Endothelial cell of umbilical vein (primary cell): ENCODE measurements at regions not wholly inside any gene's neighbourhood (a gene's known extent, or its start where the extent isn't known, plus 50 kb on each side); places are given as distances from the start of the nearest gene placed in this dataset.

Experiments
- BruUV-seq: library from RNA; stranded (reverse); fragments of 400-500 nt; replicated peaks from 2 replicates; lab custom pipeline; 2021; lab: Mats Ljungman, UMichigan
- CTCF ChIA-PET: fragments of 300-600, 350-600 bp; sonication (Branson Sonifier 250); formaldehyde crosslinking; loops from one replicate; lab custom pipeline; 2021; ENCODE audit warnings: antibody characterized with exemption, inconsistent platforms; lab: Charles Lee
- POLR2A ChIA-PET: fragments of 300-600, 350-600 bp; sonication (Branson Sonifier 250); formaldehyde crosslinking; loops from one replicate; lab custom pipeline; 2021; ENCODE audit warnings: antibody characterized with exemption, inconsistent platforms; lab: Charles Lee
- DNase-seq: peaks from one replicate; pipeline ENCODE4 v3.0.0-alpha.2; 2011; ENCODE audit warnings: low read depth, low spot score
- FAIRE-seq: peaks from 2 replicates; lab custom pipeline; 2011; peaks lifted over from hg19 to GRCh38; lab: Jason Lieb, UNC
- H2AFZ ChIP-seq: 2 replicates; pipeline ENCODE4 v1.6.0; 2012; ENCODE audit warnings: low read depth, low read length, control low read depth, inconsistent platforms
- H3K27ac ChIP-seq: 2 replicates; pipeline ENCODE4 v1.5.1; 2011; ENCODE audit warnings: low read depth, mild to moderate bottlenecking, control low read depth, low read length, moderate library complexity; ENCODE audit not compliant: insufficient read depth
- H3K27me3 ChIP-seq, 2 experiments: 2 replicates each; pipeline versions ENCODE4 v1.6.0 to v1.6.1; 2011; ENCODE audit warnings: low read length in 2 of 2, mixed read lengths in 1 of 2; ENCODE audit not compliant: control insufficient read depth in 2 of 2, insufficient read depth in 2 of 2
- H3K36me3 ChIP-seq, 2 experiments: 2 replicates in 1 of 2; 3 replicates in 1 of 2; pipeline ENCODE4 v1.5.1; 2011; ENCODE audit warnings: low read length in 2 of 2, mild to moderate bottlenecking in 1 of 2, moderate library complexity in 1 of 2; ENCODE audit not compliant: control insufficient read depth in 2 of 2, insufficient read depth in 2 of 2; ENCODE audit errors: extremely low read depth in 1 of 2
- H3K4me1 ChIP-seq: 3 replicates; pipeline ENCODE4 v1.5.1; 2011; ENCODE audit warnings: mild to moderate bottlenecking, low read length; ENCODE audit not compliant: control insufficient read depth, insufficient read depth; ENCODE audit errors: extremely low read depth
- H3K4me2 ChIP-seq: 2 replicates; pipeline ENCODE4 v1.6.1; 2011; ENCODE audit warnings: low read length, control low read depth, mixed read lengths; ENCODE audit not compliant: insufficient read depth
- H3K4me3 ChIP-seq, 3 experiments: fragments of 200-600 bp in 1 of 3; sonication (generic), shearing (Covaris generic) in 1 of 3; replicated peaks in 1 of 3; 2 replicates each; pipeline ENCODE4 v1.5.1; 2011 to 2016; ENCODE audit warnings: control low read depth in 3 of 3, low read length in 3 of 3, mild to moderate bottlenecking in 2 of 3, inconsistent platforms in 1 of 3, low read depth in 1 of 3, moderate library complexity in 1 of 3; ENCODE audit not compliant: insufficient read depth in 1 of 3
- H3K79me2 ChIP-seq: 2 replicates; pipeline ENCODE4 v1.6.0; 2012; ENCODE audit warnings: low read length, inconsistent platforms; ENCODE audit not compliant: control insufficient read depth, insufficient read depth
- H3K9ac ChIP-seq: replicated peaks from 2 replicates; pipeline ENCODE3; 2011; ENCODE audit warnings: low read length, control low read depth; ENCODE audit not compliant: insufficient read depth; ENCODE audit errors: extremely low read depth
- H3K9me1 ChIP-seq: replicated peaks from 3 replicates; pipeline ENCODE4 v1.6.0; 2011; ENCODE audit warnings: mild to moderate bottlenecking, low read length; ENCODE audit not compliant: control insufficient read depth, insufficient read depth; ENCODE audit errors: extremely low read depth
- H3K9me3 ChIP-seq: replicated peaks from 2 replicates; pipeline ENCODE4 v1.5.1; 2012; ENCODE audit warnings: low read length, inconsistent platforms; ENCODE audit not compliant: control insufficient read depth, insufficient read depth
- H4K20me1 ChIP-seq: replicated peaks from 2 replicates; pipeline ENCODE3; 2011; ENCODE audit warnings: mild to moderate bottlenecking, low read length; ENCODE audit not compliant: control insufficient read depth, insufficient read depth; ENCODE audit errors: extremely low read depth
- CTCF ChIP-seq, 2 donors: IDR thresholded peaks; 1 replicate in 1 of 2; 2 replicates in 1 of 2; pipeline ENCODE4 v1.5.1; 2011; ENCODE audit warnings: low read length in 2 of 2, mild to moderate bottlenecking in 2 of 2, moderate library complexity in 2 of 2, control low read depth in 1 of 2, inconsistent platforms in 1 of 2, low read depth in 1 of 2; ENCODE audit not compliant: insufficient read depth in 1 of 2; ENCODE audit errors: extremely low read depth in 1 of 2
- EZH2 ChIP-seq: IDR thresholded peaks from 2 replicates; pipeline ENCODE4 v1.6.1; 2012; ENCODE audit warnings: borderline replicate concordance, low read depth, mild to moderate bottlenecking, moderate library complexity, low read length, inconsistent platforms; ENCODE audit not compliant: severe bottlenecking
- FOS ChIP-seq: IDR thresholded peaks from 2 replicates; pipeline ENCODE4 v1.6.1; 2011; ENCODE audit warnings: mild to moderate bottlenecking, low read length, moderate library complexity, borderline replicate concordance; ENCODE audit not compliant: insufficient read depth
- GATA2 ChIP-seq: IDR thresholded peaks from 2 replicates; pipeline ENCODE4 v1.7.0; 2011; ENCODE audit warnings: low read depth, mild to moderate bottlenecking, moderate library complexity, mixed read lengths, low read length; ENCODE audit not compliant: insufficient read length, insufficient read depth
- JUN ChIP-seq: IDR thresholded peaks from 2 replicates; pipeline ENCODE4 v1.6.1; 2011; ENCODE audit warnings: borderline replicate concordance, low read depth; ENCODE audit not compliant: insufficient read length, insufficient read depth
- MAX ChIP-seq: IDR thresholded peaks from 2 replicates; pipeline ENCODE4 v1.6.1; 2011; ENCODE audit not compliant: insufficient read depth, insufficient read length
- MYC ChIP-seq: IDR thresholded peaks from one replicate; pipeline ENCODE4 v1.6.1; 2011; ENCODE audit warnings: mild to moderate bottlenecking, low read depth, low read length
- POLR2A ChIP-seq: IDR thresholded peaks from 2 replicates; pipeline ENCODE4 v1.6.1; 2012; ENCODE audit warnings: low read depth, mild to moderate bottlenecking, control low read depth, low read length
- POLR2AphosphoS5 ChIP-seq: IDR thresholded peaks from 2 replicates; pipeline ENCODE4 v1.6.1; 2012; ENCODE audit warnings: low read depth, mild to moderate bottlenecking, control low read depth, low read length, moderate library complexity; ENCODE audit not compliant: insufficient read depth
- dilution Hi-C: fragments of 300-500 bp; cut with MboI; formaldehyde crosslinking; loops from one replicate; pipeline ENCODE4 v1.15.0; 2019; ENCODE audit warnings: low sequenced_read_pairs; ENCODE audit not compliant: extremely low pct_ligation_motif_present
- intact Hi-C: fragments of 100-400 bp; cut with micrococcal nuclease; formaldehyde crosslinking; loops from one replicate; pipeline ENCODE4 v1.10.0; 2022

DNA sequence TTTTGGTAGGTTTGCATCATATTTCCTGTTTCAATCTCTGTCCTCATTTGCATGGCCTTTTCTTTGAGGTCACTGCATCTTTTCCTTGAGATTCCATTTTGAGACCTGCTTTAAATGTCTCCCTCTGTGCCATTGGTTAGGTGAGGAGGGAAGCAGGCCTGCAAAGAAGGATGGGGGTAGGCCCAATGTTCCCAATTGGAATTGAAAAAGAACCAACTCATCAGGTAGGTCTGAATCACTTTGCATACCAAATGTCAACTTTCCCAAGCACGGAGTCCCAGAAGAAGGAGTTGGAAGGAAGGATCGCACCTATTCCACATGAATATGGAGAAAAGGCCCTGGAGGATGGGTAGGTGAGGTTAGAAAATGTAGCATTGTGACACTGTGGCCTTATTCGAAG lies 318.5 kb downstream of the BLID start:
- H3K4me1 ChIP-seq = no peaks in the 10 kb centered on the region
- intact Hi-C loops = loop anchor here (5.0 kb wide), 1 partner anchor 50 kb away; no protein-coding TSS in a partner anchor
- no peaks in the 10 kb centered on the region for H3K9me1 ChIP-seq
- no peak overlapping the region for H3K27ac ChIP-seq
- no peaks in the 10 kb centered on the region for H3K36me3 ChIP-seq
- H3K4me3 ChIP-seq = no peak overlapping the region
- H2AFZ ChIP-seq = no peak overlapping the region
- no peak overlapping the region for H3K4me2 ChIP-seq
- no peak for FAIRE-seq
- H4K20me1 ChIP-seq = no peaks in the 10 kb centered on the region
- peaks cover under 1 to 13% of the 10 kb centered on the region in 2 experiments for H3K27me3 ChIP-seq
- no peak for TF ChIP-seq CTCF (IDR thresholded peaks at IDR 0.05; ENCODE audit: extremely low read depth in 1 of 2, insufficient read depth in 1 of 2, low read depth in 1 of 2, low read length in 2 of 2)
- TF ChIP-seq POLR2A = no peak
- no peak for TF ChIP-seq POLR2AphosphoS5
- TF ChIP-seq FOS = no peak
- ChIA-PET POLR2A (no interaction called here), CTCF (no interaction called here)
- H3K9me3 ChIP-seq = no peaks in the 10 kb centered on the region
- no peaks in the 10 kb centered on the region for H3K79me2 ChIP-seq
- no peak overlapping the region for H3K9ac ChIP-seq
- dilution Hi-C loops = no loop called here
- no TSS peak for BruUV-seq
- no peak for DNase-seq

DNA sequence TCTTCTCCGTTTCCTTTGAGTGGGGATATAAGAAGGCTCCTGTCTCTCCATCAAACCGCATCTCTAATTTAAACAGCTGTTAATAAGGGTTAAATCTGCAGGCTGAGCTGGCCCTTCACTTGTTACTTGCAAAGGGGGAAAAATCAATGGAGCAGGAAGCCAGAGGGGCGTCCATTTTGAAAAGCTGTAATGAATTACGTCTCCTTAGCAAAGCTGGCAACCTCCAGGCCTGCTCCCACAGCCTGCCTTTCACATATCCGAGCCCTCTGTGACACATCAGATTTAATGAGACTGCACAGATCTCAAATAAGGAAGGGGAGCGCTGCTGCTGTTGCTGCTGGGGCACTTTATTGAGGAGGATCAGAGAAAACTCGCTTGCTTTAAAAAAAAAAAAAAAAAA lies 320.8 kb downstream of the BLID start:
- Histone ChIP-seq H3K4me2 (no peak overlapping the region), H2AFZ (no peak overlapping the region), H3K4me3 (no peak overlapping the region), H3K36me3 (no peaks in the 10 kb centered on the region), H3K27ac (no peak overlapping the region), H3K9ac (no peak overlapping the region), H3K9me3 (no peaks in the 10 kb centered on the region), H3K4me1 (no peaks in the 10 kb centered on the region), H4K20me1 (no peaks in the 10 kb centered on the region), H3K27me3 (peaks cover 0 to 4% of the 10 kb centered on the region in 2 experiments), H3K9me1 (no peaks in the 10 kb centered on the region), H3K79me2 (no peaks in the 10 kb centered on the region)
- BruUV-seq = no TSS peak
- dilution Hi-C loops = no loop called here
- TF ChIP-seq POLR2A = no peak
- no peak for TF ChIP-seq GATA2
- TF ChIP-seq JUN = no peak
- no peak for TF ChIP-seq CTCF (IDR thresholded peaks at IDR 0.05; ENCODE audit: extremely low read depth in 1 of 2, insufficient read depth in 1 of 2, low read depth in 1 of 2, low read length in 2 of 2)
- no peak for TF ChIP-seq MAX
- TF ChIP-seq MYC = no peak
- TF ChIP-seq EZH2 = no peak
- CTCF ChIA-PET = interaction anchor here (0.7 to 1.2 kb wide), 2 partner anchors 11 to 89 kb away, joined by 3 to 4 read pairs; no protein-coding TSS in a partner anchor
- intact Hi-C loops = loop anchor here (5.0 kb wide), 1 partner anchor 48 kb away; no protein-coding TSS in a partner anchor
- POLR2A ChIA-PET = no interaction called here
- no peak for FAIRE-seq
- DNase-seq = no peak
